GM12892 (cell line): ENCODE measurements at regions not wholly inside any gene's neighbourhood (a gene's known extent, or its start where the extent isn't known, plus 50 kb on each side); places are given as distances from the start of the nearest gene placed in this dataset.

ENCODE experiments used
- POLR2A ChIP-seq: IDR thresholded peaks from 2 replicates; pipeline ENCODE4 v1.6.1; 2011; ENCODE audit warnings: low read depth, low read length, control low read depth
- POLR2AphosphoS5 ChIP-seq: IDR thresholded peaks from 2 replicates; pipeline ENCODE4 v1.6.1; 2011; ENCODE audit warnings: low read depth, low read length, control low read depth
- TAF1 ChIP-seq: IDR thresholded peaks from 2 replicates; pipeline ENCODE4 v1.6.1; 2011; ENCODE audit warnings: low read depth, mild to moderate bottlenecking, control low read depth, low read length, borderline replicate concordance

- TF ChIP-seq POLR2AphosphoS5 (no peak), POLR2A (no peak), TAF1 (no peak)
Measured at GRCh38 chr6:86765211-86765610, 172.1 kb upstream of the HTR1E start.
